HS-5 (cell line): ENCODE measurements at regions not wholly inside any gene's neighbourhood (a gene's known extent, or its start where the extent isn't known, plus 50 kb on each side); places are given as distances from the start of the nearest gene placed in this dataset.
A peak's percentile ranks its signal among the peaks of the same experiment; 100 is the strongest.

ENCODE experiments used
- DNase-seq: peaks from one replicate; pipeline ENCODE4 v3.0.0-alpha.2; 2012; ENCODE audit warnings: low read depth

DNA sequence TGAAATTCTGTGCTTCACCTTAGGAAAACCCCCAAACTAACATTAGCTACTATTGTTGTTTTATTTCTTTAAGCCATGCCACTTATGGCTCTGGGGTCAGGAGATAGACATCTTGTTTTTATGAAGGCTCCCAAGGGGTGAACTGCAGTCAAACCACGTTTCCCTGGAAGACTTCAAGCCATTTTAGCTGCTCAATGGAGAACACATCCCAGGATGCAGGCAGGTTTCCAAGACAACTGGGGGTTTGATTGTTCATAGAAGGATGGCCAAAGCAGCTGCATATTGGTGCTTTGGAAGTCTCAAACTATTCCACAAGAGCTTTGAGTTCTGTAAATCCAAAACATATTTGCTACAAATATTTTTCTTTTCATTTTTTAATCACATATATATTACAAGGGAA, 818.0 kb downstream of the MAFB start:
- no peak for DNase-seq

DNA sequence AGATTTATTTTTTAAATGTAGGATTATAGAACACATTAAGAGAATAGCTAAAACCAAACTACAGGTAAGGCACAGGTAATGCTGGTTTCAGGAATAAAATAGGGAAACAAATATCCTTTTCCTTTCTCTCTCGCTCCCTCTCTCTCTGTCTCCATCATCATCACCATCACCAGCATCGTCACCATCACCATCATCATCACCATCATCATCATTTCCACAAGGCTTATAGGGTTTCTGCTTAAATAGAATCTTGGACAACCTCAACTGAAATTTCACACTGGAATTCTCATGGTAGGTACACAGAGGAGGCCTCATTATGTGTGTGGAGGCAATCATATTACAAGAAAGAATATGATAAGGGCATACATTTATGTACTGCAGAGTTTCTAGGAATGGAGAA, 823.6 kb downstream of the MAFB start:
- no peak for DNase-seq

DNA sequence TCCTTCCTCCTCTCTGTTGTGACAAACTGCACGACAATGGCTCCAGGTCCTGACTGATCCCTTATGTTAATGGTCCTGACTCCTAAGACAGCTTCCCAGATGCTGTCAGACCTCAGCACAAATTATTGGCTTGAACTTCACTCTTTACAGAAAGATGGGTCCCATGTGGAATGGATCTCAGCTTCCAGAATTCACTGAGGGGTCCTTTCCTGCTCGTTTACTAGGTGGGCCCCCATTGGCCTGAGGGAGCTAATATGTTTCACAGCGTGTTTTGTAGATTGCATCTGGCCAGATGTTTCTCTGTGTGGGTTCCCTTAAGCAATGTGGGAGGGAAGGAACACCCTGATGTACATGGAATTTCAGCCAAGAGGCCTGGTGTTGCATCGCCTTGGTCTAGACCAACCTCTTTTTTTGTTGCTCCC, 826.6 kb downstream of the MAFB start:
- no peak for DNase-seq

DNA sequence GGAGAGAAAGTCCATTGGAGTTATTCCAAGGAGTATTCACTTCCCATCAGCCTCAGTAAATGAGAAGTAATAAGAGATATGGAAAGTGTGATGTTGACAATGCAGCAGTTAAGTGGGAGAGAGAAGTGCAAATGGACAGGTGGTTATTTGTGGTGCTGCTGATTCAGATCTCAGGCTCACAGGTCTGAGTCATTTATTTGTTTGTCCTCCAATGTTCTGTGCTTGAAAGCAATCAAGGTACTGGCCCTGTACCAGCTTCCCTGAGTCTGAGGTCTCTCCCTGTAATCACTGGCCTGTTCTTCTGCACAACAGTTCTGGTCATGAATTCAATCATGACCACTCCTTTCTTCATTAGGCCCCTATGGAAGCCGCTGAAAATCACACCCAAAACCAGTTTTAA, 827.7 kb downstream of the MAFB start:
- no peak for DNase-seq

DNA sequence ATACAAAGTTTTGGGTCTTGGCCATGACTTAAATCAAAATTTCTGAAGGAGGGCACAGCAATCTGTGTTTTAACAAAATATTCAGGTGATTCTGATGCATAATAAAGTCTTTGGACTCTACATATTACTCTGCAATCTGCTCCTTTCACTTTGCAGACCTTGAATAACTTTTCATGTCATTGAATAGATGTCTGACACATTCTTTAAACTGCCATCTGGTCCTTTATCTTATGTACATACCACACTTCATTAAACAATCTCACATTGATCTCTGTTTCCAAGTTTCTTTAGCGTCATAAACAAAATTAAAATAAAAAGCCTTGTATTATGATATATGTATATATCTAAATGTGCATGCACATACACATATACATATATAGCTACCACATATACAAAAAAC, 831.2 kb downstream of the MAFB start:
- no peak for DNase-seq

DNA sequence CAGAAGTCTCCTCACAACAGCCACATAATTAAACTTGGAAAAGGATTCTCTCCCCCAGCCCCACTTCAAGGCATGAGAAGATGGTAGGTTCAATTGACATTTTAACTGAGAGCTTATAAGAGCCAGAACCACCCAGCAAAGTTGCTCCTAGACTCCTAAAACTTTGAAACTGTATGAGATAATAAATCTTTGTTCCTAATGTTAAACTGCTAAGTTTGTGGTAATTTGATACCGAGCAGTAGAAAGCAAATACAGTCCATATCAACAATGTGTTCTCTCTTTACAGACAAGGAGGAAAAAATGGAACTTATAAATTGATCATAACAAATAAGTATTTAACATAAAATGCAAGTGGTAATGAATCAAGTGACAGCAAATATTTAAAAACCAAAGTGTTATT, 831.8 kb downstream of the MAFB start:
- no peak for DNase-seq

DNA sequence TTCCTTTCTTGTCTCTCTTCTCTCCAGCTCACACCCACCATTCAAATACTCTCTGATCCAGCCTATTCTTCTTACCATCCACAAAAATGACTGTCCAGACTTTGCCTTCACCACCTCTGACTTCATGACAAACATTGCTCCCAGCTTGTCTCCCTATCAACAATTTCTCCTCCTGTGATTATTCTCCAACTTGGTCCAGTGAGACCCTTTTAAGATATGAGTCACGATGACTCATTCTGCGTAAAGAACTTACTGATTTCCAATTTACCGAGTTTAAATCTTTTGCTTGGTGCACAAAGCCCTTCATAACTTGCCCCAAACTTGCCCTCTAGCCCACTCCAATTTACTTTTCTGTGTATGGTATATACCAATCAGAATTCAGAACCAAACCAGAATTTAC, 833.2 kb downstream of the MAFB start:
- DNase-seq, result no peak

DNA sequence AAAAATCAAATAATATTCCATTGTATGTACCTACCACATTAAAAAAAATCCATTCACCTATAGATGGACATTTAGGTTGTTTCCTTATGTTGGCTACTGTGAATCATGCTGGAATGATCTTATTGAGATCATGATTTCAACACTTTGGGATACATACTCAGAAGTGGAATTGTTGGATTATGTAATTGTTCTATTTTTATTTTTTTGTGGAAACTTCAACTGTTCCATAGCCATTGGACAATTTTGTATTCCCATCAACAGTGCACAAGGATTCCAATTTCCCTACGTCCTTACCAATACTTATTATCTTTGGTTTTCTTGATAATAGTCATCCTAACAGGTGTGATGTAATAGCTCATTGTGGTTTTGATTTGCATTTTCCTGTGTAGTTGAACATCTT, 834.0 kb downstream of the MAFB start:
- no peak for DNase-seq

DNA sequence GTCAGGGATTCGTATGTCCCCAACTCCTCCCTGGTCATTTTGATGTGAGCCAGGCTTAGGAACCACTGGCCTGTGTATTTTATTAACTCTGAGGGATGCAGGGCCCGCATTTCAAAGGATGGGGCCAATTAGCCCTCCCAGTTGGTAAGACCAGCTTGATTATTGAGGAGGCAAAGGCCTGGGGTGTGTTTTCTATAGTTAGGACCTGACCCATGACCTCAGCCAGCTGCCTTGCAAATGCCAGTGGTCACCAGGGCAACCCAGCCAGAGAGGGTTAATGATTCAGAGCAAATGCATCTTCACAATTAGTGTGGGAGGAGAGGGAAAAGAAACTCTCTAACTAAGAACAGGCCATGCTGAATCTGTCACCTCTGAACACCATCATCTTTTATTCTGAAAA, 835.4 kb downstream of the MAFB start:
- peak; percentile 92 for DNase-seq

DNA sequence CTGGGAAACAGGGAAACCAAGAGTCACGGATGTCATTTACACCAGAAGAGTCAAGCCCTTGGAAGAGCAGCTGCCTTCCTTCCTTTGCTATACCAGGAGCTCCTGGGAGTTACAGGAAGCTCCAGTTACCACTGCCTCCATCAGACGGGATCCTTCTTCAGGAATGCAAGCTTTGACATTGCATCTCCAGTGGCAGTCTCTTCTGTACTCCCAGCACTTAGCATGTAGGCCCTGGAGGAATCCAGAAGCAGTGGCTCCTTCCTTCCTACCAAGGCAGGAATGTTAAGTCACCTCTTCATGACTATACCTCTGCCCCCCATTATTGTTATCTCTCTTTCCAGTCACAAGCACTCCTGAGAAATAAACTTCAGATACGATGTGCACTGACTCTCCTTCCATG, 836.0 kb downstream of the MAFB start:
- no peak for DNase-seq

DNA sequence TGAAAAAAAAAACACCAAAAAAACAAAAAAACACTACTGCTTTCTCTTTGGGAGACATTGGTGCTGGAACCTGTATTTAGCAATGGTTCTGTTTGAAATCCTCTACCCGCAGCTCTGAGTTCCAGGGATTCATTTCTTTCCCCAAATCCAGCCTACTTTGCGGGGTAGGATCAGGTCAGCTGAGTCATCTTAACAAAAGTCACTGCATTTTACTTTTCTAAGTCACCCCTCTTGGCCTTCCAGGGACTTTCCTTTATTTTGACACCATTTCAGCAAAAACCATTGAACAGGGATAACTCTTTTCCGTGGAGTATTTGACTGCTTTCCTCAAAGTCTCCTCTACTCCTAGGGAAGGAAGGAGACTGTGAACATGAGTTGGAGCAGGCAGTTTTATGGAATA, 837.6 kb downstream of the MAFB start:
- peak; percentile 79 for DNase-seq

DNA sequence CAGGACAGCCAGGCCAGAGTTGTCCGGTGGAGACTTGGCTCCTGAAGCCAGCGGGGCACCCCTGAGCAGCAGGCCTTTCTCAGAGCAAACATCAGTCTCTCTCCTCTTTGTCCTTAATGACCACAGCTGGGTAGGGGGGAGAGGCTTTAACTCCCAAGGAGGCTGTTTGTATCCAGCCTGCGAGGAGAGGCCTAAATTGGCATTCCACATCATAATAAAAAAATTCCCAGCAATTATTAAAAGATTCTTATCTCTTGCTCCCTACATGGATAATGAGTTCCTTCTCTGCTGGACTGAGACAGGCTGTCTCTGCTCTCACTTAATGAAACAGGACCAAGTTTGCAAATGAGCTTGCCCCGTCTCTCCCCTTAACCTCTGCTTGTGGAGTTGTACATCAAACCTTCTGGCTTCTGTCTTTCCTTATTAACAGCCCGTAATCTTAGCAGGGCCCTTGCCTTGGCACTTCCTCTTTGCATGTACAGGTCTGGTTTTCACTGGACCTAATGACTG, 838.2 kb downstream of the MAFB start:
- no peak for DNase-seq

DNA sequence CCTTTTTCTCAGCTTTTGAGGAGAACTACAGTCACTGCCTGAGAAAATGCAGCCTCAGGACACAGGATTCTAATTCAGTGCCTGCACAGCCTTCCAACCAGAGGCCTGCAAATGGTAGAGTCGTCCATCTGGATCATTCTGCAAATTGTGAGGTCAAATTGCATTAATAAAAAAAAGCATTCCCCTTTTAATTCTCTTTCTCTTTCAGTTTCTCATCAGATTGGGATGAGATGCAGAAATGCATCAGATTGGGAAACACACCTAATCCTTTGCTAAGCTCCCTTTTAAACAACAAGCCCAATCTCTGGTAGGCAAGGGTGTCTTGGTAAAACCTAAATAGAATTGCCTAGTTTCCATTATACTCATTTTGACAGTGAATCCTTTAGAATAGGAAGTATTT, 838.8 kb downstream of the MAFB start:
- DNase-seq, result no peak

DNA sequence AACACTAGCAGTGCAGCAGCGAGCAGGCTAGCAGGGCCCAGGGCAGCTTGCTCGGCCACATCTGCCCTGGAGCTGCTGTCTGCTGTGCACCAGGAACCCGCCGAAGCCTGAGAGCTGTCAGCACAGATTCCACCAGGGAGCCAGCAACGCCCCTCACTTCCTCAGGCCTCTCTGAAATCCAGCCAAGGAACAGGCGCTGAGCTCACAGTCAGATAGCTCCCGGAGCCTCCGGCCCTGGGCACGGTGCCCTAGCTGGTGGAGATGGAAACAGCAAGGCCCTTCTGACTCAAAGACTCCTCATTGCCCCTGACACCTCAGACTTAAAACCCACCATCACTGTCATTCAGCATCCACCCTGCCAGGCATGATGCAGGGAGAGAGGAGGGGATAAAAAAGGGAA, 839.4 kb downstream of the MAFB start:
- peak; percentile 92 for DNase-seq

DNA sequence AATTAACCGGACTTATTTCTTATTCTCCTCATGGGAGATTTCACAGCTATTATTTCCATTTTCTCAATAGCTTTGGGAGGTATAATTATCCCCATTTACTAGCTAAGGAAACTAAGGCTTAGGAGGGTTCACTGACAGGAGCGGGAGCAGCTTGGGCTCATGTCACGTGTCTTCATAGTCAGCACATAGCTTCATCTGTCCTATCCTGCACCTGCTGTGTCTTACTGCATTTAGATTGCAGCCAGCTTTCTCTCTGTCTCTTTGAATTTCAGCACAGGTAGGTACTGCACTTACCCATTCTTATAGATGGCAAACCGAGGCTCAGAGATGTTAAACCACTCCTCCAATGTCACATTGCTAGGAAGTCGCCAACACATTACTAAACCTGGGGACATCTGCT, 839.9 kb downstream of the MAFB start:
- no peak for DNase-seq

DNA sequence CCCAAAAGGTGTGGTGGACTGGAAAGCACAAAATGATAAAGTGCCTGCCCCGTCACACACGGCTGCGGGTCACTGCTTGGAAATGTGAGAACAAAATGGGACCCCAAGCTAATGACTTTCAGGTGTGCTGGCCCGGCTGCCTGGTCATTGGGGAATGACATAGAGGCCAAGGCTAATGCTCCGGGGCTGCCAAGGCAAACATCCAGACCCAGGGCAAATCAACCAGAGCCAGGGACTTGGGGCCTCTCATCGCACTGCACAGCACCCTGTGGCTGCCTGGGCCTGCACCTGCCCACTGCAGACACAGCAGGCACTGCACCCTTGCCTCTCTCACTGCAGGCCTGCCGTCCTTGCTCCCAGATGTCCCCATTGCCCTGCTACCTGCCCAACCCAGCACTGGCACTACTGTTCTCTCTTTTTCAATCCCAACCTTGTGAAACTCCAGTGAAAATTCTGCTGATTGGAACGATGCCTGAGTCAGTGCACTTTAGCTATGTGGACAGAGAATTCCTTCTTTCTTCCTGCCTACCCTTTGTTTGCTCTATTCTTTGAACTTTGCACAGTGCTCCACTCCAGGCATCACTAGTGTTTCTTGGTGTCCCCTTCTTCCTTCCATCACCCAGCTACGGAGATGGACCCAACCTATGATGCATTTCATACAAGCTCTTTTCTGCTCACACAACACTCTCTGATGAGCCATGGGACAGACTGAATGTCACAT, 849.5 kb downstream of the MAFB start:
- no peak for DNase-seq

DNA sequence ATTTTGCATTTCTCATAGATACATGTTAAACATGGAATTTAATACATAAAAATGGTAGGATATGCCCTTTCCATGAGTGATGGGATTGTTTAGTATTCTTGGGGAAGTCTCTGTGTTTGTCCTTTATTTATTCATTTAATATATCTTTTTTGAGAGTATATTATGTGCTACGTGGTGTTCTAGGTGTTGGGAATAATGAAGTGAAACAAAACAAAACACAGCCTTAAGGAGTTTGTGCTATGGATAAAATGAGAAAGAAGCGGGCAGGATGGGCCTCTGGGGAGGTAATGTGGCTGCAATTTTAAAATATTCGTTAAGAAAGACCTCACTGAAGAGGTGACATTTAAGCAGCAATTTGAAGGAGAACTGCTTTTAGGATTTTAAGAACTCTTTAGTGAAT, 851.5 kb downstream of the MAFB start:
- DNase-seq, result no peak

DNA sequence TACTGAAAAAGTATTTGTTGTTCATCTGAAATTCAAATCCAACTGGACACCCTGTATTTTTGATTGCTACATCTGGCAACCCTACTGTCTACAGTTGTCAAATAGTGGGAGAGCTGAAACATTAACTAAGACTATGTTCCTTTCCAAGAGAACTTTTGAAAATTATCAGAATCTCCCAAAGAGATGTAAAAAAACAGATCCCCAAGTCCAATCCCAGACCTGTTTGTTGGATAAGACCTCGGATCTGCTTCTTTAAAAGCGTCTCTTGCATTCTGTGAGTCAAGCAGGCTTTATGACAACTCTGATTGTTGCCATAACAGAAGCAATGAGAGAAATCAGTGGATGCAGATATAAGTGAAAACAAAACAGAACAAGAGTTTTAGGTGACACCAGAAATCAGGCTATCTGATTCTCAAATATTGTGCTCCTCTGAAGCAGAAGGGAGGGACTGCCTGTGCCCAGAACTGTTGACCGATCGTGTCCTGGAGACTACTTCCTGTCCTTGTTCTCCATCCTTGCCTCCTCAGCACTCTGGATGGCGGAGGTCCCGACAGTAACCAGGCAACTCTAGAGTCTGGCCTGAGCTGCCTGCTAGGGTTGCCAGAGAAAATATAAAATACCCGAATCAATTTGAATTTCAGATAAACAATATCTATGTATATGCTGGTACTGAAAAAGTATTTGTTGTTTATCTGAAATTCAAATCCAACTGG, 853.8 kb downstream of the MAFB start:
- no peak for DNase-seq

DNA sequence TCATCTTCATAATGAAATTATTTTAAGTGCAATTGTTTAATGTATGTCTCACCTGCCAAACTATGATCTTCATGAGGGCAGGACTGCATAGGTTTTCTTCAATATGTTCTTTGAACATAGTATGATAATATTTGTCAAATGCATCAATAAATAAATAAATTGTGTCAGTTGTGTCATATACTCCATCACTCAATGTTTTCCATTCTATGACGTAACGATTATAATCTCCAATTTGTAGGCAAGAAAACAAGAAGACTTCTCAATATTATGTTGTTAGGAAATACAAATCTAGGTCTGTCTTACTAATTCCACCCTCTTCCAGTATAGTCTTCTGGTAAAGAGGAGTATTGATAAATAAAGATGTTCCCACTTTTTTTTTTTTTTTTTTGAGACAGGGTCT, 858.1 kb downstream of the MAFB start:
- DNase-seq, result no peak

DNA sequence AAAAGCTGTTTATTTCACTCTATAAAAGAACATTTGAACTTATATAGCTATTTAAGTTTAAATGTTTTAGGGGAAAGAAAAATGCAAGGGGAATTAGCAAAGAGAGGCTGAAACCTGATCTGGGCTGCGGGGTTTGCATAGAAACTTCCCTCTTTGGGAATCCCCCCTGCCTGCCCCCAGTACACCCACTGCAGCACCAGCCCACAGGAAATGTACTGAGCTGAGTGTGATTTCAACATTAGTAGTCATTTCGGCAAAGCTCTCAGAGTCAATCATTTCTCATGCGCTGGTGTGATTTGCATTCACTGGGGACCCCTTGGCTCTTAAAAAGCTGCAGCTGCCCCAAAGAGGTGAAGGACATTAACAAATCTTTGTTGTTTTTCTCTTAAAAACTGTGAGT, 859.4 kb downstream of the MAFB start:
- DNase-seq, result no peak

DNA sequence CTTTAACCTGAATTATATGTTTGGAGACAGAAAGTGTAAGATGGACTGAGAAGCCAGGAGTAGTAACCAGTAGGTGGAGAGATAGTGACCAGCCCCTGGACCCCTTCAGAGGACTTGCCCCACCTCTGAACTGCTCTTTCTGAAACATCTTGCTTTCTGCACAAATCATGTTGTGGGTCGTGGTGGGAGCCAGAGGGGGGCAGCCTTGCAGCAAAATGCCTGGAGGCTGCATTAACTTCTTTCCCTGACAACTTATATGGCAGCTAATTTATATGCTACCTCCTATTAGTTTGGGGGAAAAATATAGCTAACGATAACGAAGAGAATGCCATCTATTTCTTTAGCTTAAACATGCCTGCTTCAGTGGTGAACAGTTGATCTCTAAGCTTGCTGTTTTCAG, 859.8 kb downstream of the MAFB start:
- DNase-seq, result no peak

DNA sequence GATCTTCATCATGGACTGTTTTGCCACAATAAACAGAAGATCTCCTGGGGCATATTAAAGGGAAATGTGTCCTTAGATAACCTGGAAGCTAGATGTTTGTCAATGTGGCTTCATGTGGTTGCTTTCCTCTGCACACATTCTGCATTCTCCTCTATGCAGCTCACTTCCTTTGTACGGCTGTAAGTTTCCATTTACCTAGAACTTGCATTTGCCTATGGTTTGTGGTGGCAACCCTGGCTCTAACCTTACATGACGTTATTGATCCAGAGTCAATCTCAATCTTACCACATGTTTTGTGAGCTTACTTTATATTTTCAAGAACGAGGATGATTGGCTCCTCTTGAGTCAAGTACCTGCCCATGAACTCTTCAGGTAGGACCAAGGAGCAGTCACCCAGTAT, 863.1 kb downstream of the MAFB start:
- DNase-seq, result peak; percentile 35

DNA sequence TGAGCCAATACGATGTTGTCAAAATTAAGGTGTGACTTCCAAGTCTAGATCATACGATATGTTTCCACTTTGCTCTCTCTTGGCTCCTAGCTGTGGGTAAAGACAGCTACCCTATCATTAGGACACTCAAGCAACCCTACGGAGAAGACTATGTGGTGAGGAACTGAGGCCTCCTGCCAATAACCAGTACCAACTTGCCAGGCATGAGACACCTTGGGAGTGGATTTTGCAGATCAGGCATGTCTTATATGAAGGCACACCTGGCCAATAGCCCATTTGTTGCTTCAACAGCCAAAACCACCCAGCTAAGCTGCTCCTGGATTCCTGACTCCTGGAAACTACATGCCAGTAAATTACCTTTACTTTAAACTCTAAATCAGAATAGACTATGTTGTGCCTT, 863.4 kb downstream of the DHX35 start:
- no peak for DNase-seq

DNA sequence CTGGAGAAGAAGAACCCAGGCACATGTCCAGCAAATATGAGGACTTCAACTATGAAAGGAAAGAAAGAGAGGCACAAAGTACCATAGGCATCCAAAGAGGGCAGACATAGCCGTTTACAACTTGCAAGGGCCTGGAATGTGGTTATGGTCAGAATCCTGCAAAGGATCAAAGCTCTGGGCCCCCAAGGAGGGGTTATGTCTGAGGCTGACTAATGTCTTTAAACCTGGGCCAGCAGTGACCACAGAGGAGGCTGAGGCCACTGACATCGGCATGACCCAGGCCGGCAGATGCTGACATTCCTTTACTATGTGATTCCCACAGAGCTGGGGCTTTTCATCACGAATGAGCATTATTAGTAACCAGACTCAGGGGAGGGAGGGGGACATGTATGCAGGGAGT, 861.1 kb downstream of the DHX35 start:
- peak; percentile 83 for DNase-seq
